Activated CD4-positive, alpha-beta T cell treated with anti-CD3 and anti-CD28 coated beads, Interleukin-10, Interleukin-2, amounts not matched to agents 100 ng/mL and 50 ng/mL, durations not matched to agents 16 hours and 8 hours (primary cell): ENCODE measurements at regions not wholly inside any gene's neighbourhood (a gene's known extent, or its start where the extent isn't known, plus 50 kb on each side); places are given as distances from the start of the nearest gene placed in this dataset.

ENCODE experiments used
- DNase-seq: peaks from one replicate; pipeline ENCODE4 v3.0.0-alpha.2; 2020

- DNase-seq = no peak
Measured at GRCh38 chr10:28783087-28783486, 105.8 kb downstream of the BAMBI start.

- no peak for DNase-seq
Measured at GRCh38 chr10:28785018-28785417, 107.7 kb downstream of the BAMBI start.

GRCh38 chr10:28788252-28788651, 110.9 kb downstream of the BAMBI start:
- DNase-seq = peak; percentile 57

GRCh38 chr10:28788762-28789161, 111.4 kb downstream of the BAMBI start:
- DNase-seq = no peak

DNA sequence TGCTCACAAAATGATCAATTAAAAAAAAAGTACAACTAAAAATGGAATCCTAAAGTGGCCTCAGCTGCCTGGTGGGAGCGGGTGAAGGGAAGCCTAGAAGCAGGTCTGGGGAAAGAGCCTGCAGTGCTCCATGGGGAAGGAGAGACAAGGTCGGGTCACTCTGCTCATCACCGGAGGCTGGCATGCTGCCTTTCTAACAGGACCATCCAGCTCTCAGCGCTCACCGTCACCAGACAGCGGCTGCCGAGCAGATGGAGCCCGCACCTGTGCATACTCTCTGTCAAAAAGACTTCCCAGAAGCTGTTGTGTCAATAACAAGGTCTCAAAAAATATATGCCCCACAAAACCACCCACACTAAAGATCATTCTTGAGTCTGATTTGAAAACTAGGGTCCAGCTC, 112.8 kb downstream of the BAMBI start:
- no peak for DNase-seq

- DNase-seq = no peak
Measured at GRCh38 chr10:28793482-28793881, 116.2 kb downstream of the BAMBI start.

DNA sequence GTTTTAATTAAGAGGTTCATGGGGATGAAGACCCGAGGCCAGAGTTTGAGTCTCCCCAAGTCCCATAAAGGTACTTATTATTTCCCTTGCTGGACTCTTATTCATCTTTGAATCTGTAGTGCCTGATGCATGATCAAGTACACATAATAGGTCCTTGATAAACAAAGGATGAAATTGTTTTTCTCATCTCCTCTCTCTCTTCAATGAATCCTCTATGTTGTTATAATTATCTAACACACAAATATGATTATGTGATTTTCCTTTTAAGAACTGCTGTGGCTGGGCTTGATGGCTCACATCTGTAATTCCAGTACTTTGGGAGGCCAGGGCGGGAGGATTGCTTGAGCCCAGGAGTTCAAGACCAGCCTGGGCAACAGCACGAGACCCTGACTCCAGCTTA, 117.7 kb downstream of the BAMBI start:
- DNase-seq = no peak

DNA sequence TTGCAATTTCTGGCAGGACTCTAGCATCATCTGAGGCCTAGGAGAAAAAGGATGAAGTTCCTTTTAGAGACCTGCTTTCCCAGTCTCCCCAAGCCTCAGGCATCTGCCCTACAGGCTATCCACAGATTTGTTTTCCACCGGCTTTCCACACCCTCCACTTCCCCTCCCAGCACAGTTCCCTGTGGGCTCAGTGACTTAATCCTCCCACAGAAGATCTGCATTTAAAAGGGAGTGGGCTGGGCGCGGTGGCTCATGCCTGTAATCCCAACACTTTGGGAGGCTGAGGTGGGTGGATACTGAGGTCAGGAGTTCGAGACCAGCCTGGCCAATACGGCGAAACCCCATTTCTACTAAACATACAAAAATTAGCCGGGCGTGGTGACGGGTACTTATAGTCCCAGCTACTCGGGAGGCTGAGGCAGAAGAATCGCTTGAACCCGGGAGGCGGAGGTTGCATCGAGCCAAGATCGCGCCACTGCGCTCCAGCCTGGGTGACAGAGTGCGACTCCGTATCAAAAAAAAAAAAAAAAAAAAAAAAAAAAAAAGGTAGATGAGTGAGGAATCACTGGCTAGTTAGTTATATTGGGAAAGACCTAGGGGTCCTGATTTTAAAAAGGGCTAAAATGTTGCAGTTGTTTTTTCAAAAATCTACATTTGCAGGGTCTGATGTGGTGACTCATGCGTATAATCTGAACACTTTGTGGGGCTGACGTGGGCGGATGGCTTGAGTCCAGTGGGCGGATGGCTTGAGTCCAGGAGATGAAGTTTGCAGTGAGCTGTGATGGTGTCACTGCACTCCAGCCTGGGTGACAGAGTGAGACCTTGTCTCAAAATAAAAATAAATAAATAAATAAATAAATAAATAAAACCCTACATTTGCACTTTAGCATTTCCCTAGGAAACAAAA, 119.5 kb downstream of the BAMBI start:
- DNase-seq = no peak

DNA sequence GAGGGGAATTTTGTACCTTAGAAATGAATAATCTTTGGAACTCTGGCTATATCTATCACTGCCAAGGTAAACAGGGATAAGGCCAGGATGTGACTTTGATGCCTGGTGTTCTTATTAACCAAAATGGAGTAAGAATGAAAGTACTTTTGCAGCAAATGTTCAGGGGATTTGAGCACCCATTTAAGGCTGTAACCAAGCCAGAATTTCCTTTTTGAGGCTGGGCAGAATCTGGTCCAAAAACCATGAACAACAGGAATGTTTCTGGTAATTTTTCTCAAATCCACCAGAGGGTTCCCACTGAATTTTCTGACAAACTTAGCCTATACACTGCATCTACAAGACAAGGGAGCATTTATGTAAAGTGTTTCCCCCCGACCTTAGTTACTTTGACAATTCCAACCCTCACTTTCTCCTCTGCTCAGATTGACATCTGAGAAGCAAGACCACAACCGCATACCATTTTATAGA, 120.6 kb downstream of the BAMBI start:
- DNase-seq = no peak

DNA sequence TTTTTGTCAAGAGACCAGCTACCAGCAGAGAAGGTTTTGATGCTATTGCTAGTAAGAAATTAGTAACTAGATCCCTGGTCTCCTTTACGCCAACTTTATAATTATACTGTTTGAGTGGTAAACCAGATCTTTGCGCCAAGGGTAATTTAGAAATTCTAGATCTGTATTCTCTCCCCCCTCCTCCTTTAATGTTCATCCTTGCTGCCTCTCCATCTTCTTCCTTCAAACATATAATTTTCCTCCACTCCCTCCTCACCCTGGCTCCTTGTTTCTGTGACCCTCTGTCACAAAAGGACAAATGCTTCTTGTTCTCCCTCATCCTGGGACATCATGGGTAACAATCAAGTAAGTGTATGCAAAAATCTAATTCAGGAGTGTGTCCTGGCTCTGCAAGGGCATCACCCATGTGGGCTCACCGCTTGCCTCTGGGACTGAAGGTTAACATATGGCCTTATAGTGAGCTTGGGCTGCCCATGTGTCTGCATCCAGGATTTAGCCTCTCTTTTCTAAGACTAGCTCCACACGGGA, 121.2 kb downstream of the BAMBI start:
- no peak for DNase-seq

GRCh38 chr10:28798964-28799363, 121.6 kb downstream of the BAMBI start:
- no peak for DNase-seq

DNA sequence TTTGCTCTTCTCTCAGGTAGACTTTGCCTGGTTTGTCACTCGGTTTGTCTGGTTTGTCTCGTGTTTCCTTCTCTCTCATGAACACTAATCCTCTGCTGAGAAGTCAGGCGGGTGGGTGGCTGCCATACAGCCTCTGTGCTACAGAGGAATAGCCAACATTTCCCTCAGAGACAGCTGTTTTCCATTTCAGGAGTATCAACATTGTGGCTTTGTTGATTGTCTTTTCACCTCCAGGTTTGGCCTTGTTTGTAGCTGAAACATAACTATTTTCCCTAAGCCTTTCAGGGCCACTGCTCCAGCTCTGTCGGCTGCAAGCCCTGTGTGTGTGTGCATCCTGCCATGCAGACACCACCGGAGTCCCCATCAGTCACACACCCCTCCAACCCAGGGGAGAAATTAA, 122.8 kb downstream of the BAMBI start:
- no peak for DNase-seq

DNA sequence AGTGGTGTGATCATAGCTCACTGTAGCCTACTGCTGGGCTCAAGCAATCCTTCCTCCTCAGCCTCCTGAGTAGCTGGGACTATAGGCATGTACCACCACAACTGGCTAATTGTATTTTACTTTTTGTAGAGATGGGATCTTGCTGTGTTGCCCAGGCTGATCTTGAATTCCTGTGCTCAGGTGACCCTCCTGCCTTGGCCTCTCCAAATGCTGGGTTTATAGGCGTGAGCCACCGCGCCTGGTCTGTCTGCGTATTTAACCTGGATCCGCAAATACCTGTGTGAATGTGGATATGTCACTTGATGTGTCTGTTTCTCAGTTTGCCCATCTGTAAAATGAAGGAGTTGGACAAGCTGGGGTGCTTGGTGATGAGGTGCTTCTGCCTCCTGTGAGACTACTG, 123.9 kb downstream of the BAMBI start:
- no peak for DNase-seq

- DNase-seq = no peak
Measured at GRCh38 chr10:28801869-28802268, 124.5 kb downstream of the BAMBI start.

GRCh38 chr10:28805390-28805789, 128.1 kb downstream of the BAMBI start:
- no peak for DNase-seq

DNA sequence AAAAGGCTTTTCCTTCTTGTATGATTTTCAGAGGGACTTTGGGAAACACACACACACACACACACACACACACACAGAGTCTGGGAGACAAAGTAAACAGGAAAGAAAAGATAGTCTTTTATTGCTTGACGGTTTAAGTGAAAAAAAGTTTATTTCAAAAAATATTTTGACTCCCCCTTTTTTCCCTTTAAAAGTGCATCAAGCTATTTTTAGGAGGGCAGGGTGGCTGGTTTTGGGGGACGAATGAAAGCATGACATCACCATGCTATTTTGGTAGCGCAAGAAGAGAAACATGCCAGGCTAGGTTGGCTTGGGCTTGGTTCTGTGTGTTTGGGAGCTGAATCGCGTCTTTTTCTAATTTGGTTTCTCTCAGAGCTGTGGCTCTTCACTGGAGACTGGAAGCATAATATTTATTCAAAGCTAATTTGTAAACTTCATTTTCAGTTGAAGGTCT, 129.2 kb downstream of the BAMBI start:
- no peak for DNase-seq

- no peak for DNase-seq
Measured at GRCh38 chr10:28806951-28807759, 129.8 kb downstream of the BAMBI start.

- DNase-seq = no peak
Measured at GRCh38 chr10:28807760-28808613, 130.7 kb downstream of the BAMBI start.

DNA sequence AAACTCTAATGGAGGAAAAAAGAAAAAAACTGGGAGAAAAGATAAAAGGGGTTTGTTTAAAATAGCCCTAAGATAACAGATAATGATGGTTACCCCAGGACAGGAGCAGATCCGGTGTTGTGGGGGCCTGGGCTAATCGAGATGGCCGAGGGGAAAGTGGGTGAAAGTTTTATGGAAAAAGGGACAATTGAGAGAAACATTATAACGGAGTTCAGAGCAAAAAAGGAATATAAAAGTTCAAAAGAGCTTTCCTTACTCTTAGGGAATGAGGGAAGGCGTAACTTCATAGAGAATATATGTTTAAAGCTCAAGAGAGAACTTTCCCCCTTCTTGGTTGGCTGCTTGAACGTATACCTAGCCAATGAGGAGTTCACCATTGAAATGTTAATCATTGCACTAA, 131.4 kb downstream of the BAMBI start:
- DNase-seq = no peak

DNA sequence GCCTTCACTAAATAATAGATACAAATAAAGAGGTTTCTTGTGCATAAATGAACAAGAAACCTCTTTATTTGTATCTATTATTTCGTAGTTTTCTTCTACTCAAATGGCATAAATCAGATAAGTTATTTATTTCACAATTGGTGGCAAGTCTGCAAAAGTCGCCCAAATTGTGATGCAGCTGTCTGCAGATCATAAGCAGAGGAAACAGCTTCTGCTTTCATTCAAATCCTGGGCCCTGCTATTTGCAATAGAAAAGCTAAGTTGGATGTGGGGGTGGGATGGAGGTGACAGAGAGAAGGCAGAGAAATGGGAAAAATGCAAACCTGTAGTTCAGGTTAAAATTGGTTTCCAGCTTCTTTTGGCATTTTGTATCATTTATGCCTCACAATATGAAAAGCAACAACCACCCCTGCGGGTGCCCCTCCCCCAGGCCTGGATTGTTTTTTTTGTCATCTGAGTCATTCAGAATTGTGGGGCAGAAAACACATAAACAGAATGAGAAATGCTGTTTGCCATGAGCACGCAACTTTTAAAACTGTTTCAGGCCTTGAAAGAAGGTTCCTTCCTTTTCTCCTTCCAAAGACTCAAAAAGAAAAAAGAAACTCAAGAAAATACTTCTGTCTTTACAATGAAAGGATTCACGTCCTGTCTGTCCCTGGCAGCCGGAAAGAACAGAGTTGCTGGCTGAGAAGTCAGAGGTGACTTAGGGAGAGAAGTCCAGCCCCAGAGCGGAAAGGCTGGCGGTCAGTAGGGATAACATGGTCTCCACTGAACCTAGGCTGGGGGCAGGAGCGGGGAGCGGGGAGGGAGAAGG, 132.9 kb downstream of the BAMBI start:
- no peak for DNase-seq

GRCh38 chr10:28811639-28812349, 134.5 kb downstream of the BAMBI start:
- DNase-seq = no peak
